ENCODE measurements at regions not wholly inside any gene's neighbourhood (a gene's known extent, or its start where the extent isn't known, plus 50 kb on each side); places are given as distances from the start of the nearest gene placed in this dataset.

DNA sequence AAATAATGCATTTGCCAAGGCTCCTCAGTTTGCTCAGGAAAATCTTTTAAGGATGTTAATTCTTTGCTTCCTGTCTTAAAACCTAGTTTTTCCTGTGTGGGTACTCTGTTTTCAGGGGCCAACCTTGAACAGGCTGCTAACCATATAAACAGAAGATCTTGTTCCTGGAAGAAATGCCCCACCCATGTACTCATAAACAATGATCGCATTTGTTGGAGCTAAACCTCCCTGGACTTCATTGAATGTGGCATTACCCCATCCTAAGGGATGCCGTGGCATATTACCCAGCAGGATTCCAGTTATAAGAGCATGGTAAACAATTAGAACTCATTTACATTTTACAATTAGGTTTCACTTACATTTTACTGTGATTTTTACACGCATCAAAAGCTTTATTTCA lies 436.0 kb downstream of the ZNF608 start:
- no peak for DNase-seq (ENCODE audit: low read depth)

DNA sequence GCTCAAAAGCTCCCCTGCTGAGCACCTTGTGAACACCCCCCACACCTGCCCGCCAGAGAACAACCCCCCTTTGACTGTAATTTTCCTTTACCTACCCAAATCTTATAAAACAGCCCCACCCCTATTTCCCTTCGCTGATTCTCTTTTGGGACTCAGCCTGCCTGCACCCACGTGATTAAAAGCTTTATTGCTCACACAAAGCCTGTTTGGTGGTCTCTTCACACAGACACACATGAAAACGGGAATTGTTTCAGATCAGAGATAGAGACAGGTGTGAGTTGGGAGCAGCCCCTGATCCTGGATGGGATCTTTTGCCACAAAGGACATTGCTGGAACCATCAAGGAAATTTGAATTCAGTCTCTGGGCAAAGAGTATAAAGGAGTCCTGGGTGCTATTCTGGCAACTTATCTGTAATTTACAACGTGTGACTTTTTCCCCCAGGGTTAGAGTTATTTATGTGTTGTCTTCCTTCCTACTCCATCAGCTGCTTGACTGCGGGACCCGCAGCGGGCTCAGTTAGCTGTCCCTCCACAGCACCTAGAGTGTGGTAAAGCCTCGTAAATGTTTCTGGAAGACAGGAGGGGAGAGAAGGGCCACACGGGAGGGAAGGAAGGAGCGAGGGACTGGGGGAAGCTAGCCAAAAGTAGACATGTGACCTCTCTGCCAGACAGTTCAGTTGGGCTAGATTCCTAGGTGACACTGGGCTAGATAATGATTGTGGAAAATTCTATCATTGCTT lies 437.0 kb downstream of the ZNF608 start:
- DNase-seq (ENCODE audit: low read depth) = no peak

DNA sequence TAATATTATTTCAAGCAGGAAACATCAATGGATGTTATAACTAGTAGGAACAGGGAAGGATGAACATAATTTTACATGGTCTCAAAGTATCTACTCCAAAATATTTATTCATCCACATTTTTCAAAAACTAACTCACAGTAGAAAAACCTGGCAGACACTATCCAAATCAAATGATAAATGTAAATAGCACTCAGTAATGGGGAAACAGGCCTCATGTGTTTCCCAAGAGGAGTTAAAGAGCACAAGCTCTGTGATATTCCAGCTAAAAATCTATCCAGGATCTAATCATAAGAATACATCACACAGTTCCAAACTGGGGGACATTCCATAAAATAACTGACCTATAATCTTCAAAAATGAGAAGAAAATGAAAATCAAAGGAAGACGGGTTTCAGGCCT lies 443.1 kb downstream of the ZNF608 start:
- DNase-seq (ENCODE audit: low read depth) = no peak

DNA sequence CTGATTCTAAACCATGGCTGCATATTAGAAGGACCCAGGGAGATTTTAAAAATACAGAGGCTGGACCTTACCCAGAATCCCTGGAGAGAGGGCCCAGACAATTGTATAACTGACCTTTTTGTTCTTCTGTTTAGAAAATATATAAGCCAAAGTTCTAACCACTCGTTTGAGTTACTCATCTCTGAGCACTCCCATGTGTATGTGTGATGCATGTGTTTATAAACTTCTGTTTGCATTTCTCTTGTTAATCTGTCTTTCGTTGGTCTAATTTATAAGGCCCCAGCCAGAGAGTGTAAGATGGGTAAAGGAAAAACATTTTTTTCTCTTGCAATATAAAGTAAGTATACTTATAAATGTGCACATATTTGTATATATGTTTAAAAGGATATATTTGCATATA lies 443.9 kb downstream of the ZNF608 start:
- DNase-seq (ENCODE audit: low read depth) = no peak

DNA sequence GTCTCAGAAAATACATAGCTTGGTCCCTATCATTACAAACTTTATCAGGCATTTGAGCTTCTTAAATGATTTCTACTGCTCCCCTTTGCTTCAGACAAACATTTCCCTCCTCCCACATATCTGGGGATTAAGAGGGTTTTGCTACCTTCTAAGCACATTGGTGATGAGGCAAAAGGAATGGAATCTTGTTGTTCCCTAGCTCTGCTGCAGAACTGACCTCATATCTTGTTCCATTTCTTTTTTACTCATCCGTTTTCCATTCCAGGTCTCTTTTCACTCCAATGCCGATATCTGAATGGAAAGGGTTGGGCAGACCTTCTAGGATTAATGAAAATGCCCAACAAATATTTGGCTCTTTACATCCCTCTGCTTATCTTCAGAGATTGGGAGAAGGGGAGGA lies 444.6 kb downstream of the ZNF608 start:
- no peak for DNase-seq (ENCODE audit: low read depth)

DNA sequence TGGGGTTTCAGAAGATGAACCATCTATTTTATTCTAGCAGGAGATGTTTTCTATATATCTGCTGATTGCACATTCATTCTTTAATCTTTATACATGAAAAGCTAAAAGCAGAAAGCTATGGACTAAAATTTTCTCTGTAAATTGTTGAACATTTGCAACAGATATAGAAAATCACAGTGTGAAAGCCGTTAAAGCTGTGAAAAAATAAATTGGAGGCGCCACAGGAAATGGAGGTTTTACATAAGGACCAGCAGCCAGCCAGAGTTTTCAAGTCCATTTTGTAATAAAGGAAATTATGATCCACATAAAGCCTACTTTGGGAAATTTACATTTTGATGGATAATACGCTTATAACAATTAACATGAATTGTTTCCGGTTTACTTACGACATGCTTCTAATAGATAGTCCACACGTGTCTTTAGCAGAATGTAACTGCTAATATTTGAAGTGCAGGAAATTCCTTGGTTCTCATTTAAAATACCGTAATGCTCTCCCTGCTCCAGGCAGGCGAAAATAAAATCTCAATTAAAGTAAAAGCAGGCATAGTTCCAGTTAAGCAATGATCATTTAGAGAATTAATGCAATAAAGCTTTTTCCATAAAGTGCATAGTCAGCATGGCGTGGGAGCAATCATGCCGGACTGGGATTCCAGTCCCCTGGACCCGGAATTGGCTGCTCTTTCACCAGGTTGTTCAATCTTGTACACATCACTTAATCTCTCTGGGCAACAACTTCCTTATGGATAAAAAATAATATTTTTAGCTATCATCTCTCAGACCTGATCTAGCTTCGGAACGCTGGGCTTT lies 445.4 kb downstream of the ZNF608 start:
- DNase-seq (ENCODE audit: low read depth) = no peak

DNA sequence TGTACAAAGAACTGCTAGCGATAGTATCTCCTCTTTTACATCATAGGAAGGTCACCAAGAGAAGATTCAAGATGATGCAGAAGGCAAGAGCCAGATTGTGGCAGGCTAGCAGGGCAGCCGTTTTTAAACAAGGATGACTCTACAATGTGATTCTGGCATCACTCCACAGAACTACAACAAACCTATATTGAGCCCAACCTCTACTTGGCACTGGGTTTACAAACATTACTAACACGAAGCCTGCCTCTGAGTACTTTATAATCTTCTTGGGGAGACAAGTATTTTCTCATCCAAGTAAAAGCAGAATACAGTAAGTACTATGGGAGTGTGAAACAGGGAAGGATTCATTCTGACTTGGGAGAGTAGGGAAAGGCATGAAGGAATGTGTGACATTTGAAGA lies 448.6 kb downstream of the ZNF608 start:
- DNase-seq (ENCODE audit: low read depth) = no peak

DNA sequence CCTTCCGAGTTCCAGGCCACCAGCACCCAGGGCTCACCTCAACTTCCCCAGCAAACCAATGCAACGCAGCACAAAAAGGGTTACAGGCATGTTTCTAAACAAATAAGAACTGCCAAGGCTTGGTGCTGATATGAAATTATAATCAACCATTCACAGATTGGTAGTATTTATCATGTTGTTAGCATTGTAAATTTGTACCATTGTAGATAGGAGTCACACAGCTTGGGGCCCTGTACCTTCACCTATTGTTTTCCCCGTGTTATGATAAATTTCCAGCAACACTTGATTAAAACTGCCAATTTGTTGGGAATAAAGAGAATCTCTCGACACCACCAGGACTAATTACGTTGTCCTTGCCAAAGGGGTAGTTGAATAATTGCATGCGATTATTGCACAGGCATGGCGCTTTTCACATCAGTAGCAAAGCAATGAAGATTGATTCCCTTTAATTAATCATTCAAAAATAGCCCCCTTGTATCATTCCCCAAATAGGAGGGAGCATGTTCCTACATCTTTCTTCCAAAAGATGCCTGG lies 454.1 kb downstream of the ZNF608 start:
- no peak for DNase-seq (ENCODE audit: low read depth)

DNA sequence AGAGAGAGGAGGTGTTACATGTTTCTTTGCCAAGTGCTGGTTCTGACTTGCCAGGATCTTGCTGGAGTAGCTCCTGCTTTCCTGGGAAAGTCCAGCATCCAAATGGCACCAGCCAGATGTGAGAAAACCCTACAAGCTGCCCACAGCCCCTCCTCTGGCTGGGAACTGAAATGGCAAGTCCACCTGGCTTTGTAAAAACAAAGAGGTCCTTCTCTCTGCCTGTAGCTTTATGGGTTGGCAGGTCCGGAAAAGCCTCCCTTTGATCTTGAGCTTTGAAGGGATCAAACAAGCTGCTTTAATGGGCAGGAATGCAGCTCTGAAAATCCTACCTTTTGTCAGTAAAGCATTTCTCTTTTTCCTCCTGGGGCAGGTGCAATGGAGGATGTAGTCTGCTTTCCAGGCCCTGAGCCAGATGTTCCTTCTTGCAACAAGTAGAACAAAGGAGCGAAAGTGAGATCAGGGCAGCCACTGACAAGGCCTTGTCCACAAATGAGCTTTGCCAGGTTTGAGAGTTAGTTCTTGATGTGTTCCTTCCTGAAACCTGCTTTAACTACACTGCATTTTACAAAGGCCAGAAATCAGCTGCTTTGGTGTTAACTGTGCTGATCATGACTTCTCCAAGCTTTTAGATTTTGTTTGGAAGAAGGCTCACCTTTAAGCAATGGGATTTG lies 456.7 kb downstream of the ZNF608 start:
- DNase-seq (ENCODE audit: low read depth) = no peak

DNA sequence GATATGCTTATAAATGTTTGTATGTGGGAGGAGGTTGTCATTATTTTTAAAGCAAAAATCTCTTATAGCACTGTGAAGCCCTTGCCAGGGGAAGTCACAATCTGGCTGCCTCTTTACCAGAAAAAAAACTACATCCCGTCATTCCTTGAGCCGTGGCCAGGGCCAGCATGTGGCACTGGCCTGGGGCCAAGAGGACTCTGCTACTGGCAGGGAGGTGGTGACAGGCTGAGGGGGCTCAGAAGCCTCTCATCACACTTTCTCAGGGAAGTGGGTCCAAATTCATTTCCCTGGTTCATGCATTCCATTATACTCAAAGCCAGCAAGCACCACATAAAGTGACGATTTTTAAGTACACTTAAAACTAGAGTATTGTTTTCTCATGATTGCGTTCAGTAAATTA lies 457.3 kb downstream of the ZNF608 start:
- no peak for DNase-seq (ENCODE audit: low read depth)

DNA sequence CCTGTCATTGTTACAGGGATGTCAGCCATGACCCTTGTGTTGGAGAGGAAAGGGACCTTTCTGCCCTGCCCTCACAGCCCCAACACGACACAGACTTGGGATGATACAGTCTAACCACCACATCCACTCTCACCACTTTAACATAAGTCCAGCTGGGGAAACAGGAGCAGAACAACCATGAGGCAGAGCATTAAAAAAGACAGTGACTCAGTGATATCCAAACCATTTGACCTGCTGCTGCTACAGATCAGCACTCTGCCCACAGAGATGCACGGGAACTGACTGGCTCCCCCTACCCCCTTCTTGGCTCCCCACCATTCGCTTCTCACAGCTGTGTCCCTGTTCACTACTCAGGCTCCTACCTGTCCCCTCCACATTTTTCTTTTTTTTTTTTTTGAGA lies 458.6 kb downstream of the ZNF608 start:
- no peak for DNase-seq (ENCODE audit: low read depth)

DNA sequence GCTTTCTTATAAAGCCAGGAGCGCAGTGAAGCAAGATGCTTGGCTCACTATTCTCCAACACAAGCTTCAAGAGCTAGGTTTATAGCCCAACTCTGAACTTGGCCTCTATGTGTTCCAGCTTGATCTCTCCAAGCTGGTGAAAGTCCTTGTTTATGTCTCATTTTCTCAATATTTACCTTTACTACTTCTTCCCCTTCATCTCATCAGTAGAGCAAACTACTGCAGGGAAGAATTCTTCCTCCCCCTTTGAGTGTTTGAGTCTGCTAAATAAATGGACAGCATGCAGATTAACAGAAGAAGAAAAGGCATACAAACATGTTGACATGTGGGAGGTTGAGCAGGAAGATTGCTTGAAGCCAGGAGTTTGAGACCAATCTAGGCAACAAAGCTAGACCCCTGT lies 460.7 kb downstream of the ZNF608 start:
- no peak for DNase-seq (ENCODE audit: low read depth)

DNA sequence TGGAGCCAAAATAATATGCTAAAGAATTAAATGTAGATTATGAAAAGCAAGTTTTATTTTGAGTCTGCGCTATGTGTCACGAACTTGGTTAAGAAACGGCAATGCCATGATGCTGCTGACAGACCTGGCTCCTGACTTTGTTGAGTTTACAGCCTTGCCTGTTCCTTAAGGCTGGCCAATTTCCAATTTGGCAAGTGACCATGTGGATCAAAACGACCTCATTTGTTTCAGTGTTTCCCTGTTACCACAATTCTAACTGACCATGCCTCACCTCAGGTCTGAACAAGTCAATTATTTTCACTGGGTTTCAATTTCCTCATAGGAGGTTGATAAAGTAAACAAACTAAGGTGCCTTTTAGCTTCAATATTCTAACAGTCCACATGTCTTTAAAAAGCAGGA lies 461.4 kb downstream of the ZNF608 start:
- DNase-seq (ENCODE audit: low read depth) = no peak

DNA sequence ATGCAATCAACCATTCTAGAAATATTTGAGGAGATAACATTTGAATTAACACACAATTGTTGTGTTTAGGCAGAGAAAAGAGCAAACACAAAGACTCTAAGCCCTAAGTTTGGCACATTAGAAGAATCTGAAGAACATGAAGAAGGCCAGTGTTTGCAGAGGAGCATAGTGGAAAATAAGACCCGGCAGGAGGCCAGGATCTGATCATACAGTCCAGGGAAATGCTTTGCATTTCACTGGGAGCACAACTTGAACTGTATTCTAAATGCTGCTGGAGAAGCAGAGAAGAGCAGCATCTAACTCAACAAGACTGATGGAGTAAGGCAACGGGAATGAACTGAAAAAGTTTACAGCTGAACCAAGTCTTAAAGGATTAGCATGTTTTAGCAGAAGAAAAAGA lies 463.4 kb downstream of the ZNF608 start:
- no peak for DNase-seq (ENCODE audit: low read depth)

DNA sequence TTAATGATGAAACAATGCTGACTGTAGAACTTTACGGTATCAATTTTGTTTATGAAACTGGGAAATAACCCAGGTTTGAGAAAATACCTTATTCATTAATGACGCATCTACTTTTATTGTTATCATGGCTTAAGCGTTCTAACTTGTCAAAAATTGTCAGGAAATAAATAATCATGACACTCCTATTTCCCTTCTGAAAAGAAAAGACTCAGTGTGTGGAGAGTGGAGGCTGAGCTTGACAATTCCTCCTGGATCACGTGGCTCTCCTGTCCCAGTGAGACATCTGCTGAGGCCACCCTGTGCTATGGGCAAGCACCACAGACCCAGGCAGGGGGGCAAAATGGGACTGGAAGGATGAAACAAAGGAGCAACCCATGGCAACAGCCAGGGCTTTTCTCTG lies 466.4 kb downstream of the ZNF608 start:
- DNase-seq (ENCODE audit: low read depth) = no peak

DNA sequence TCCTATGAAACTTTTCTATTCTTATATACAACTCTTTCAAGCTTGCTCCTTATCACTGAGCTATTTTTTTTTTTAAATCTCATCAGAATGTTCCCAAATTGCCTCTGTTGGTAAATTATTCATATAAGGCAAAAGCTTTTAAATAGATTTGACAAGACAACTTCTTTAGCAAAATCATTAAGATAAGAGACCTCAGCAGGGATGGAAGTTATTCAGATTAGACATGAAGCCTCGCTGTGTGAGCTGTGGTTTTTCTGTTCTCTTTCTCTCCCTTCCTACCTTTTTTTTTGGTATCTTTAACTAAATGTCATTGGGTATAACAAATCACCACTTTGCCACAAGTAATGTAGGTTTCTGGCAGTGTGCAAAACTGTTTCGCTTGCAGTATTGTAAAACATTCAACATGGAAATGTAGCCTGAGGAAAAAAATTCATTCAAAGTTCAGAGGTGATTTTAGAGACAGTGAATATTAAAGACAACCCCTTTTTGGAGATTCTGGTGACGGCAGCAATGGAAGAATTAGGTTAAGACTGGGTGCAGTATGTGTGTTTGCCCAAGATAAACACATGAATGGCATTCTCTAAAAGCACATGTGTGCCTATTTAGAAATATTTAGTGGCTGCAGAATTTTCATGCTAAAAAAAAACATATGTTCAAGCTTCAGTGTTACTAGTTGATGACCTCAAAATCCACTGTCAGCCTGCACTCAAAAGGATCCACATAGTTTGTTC lies 467.1 kb downstream of the ZNF608 start:
- no peak for DNase-seq (ENCODE audit: low read depth)

DNA sequence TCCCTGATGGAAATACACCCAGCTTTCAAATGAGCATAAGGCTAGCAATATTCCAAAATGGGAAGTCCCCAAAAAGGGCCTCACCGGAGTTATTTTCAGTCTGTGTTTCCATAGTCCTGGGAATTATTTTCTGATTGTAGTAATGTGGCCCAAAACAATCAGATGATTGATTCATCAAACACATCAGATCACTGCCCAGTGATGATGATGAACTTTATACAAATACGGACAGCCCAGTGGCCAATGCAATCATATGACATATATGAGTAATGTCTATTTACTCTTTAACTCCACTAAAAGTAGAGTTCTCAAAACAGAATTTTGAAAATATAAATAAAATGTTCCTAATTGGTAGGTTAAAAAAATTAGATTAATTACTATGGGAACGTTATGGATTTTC lies 467.8 kb downstream of the ZNF608 start:
- DNase-seq (ENCODE audit: low read depth) = no peak

DNA sequence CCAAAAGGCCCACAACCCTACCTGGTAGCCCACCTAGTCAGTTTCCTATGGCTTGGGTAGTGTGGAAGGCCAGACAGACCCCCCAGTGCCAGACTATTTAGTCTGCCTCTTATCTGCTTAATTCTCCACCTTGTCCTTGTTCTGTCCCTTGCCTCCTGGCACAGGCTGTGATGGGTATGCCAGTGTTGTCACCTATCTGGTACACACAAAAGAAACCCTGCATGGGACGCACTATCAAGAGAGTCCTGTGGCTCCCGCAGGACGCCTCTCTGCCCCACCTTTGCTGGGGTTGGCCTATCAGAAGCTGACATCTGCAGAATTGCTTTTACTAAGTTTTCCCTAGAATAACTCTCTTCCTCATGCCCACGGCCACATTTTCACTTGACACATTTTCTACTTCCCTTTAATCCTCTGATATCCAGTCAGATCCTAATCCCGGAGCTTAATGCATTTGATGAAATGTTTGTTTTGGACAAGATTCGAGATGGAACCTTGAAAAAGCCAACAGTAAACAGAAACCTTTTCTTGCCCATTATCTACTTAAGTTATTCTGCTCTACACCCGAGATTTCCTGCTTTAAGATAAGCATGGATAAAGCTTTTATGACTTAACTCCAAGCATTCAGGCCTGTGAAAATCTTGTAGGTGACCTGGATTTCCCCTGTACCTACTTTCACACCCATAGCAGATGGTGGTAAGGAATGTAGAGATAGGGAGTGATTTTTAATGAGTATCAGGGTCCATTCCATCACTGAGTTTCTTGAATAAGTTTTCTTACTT lies 468.5 kb downstream of the ZNF608 start:
- no peak for DNase-seq (ENCODE audit: low read depth)

DNA sequence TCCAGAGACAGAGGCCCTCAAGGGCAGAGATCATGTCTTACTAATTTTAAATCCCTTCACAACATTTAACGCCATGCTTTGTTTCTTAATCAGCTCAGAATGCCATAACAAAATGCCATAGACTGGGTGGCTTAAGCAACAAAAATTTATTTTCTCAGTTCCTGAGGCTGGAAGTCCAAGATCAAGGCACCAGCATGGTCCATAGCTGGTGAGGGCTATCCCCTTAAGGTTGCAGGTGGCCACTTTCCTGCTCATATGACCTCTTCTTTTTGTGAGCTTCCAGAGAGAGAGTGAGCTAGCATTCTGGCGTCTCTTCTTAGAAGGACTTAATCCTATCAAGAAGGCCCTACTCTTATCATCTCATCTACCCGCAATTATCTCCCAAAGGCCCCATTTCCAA lies 470.3 kb downstream of the ZNF608 start:
- no peak for DNase-seq (ENCODE audit: low read depth)

DNA sequence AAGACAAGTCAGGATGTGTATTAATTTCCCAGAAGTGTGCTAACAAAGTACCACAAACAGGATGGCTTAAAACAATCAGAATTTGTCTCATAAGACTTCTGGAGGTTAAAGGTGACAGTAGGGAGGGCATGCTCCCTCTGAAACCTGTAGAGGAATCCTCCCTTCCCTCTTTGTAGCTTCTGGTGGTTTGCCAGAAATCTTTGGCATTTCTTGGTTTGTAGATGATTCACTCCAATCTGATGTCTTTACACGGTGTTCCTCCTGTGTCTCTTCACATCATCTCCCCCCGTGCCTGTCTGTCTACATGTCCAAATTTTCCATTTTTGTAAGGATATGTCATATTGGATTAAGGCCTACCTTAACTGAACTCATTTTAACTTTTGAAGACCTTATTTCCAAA lies 471.5 kb downstream of the ZNF608 start:
- no peak for DNase-seq (ENCODE audit: low read depth)

DNA sequence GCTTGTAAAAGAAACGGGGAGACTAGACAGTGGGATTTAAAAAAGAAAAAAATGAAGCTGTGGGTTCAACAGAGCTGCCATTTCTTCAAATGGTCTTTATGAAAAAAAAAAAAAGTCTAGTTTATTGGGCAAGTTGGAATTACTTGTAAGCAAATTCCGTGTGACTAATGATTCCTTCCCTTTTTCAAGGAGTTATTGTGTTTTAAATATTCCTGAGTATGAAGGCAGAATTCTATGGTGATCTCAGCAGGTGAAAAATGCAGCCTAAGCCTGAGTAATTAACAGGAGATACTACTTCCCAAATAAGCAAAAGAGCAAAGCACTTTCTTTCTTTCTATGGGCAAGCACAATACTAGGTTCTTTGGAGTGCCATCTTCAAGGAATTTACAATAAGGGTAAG lies 481.9 kb downstream of the ZNF608 start:
- no peak for DNase-seq (ENCODE audit: low read depth)

Data from CMK (cell line).